Bronchial epithelial cell (primary cell): ENCODE measurements at regions not wholly inside any gene's neighbourhood (a gene's known extent, or its start where the extent isn't known, plus 50 kb on each side); places are given as distances from the start of the nearest gene placed in this dataset.
"Not testable (repeated sequence)": the region's sequence is repeated elsewhere in the genome, so short reads cannot be mapped to it uniquely, and the experiment has no call there.

Experiments used
- DNase-seq: peaks from one replicate; pipeline ENCODE4 v3.0.0-alpha.2; 2010; ENCODE audit warnings: low read depth
- FAIRE-seq: peaks from 2 replicates; lab custom pipeline; 2011; peaks lifted over from hg19 to GRCh38; lab: Jason Lieb, UNC
- H3K27me3 ChIP-seq: 2 replicates; pipeline ENCODE4 v1.5.1; 2011; ENCODE audit warnings: low read length; ENCODE audit not compliant: control insufficient read depth, insufficient read depth
- H3K36me3 ChIP-seq: 2 replicates; pipeline ENCODE4 v1.5.1; 2011; ENCODE audit warnings: low read length; ENCODE audit not compliant: control insufficient read depth, insufficient read depth
- H3K4me3 ChIP-seq: 2 replicates; pipeline ENCODE4 v1.5.1; 2011; ENCODE audit warnings: mild to moderate bottlenecking, low read depth, low read length, control low read depth
- CTCF ChIP-seq: IDR thresholded peaks from 2 replicates; pipeline ENCODE4 v1.5.1; 2011; ENCODE audit warnings: mild to moderate bottlenecking, moderate library complexity, low read length, control low read depth, inconsistent platforms; ENCODE audit not compliant: insufficient read depth, severe bottlenecking

GRCh38 chr20:47917549-47918070 lies 132.3 kb upstream of the SULF2 start:
- FAIRE-seq (no peak), DNase-seq (peak; percentile 47)
- TF ChIP-seq CTCF = no peak
- Histone ChIP-seq H3K36me3 (no peaks in the 10 kb centered on the region), H3K4me3 (no peak overlapping the region), H3K27me3 (no peaks in the 10 kb centered on the region)

GRCh38 chr20:47915495-47915894 lies 130.2 kb upstream of the SULF2 start:
- no peak for DNase-seq

GRCh38 chr20:47914792-47915191 lies 129.5 kb upstream of the SULF2 start:
- no peaks in the 10 kb centered on the region for H3K36me3 ChIP-seq
- FAIRE-seq = no peak
- TF ChIP-seq CTCF = no peak
- no peaks in the 10 kb centered on the region for H3K27me3 ChIP-seq
- no peak for DNase-seq
- no peak overlapping the region for H3K4me3 ChIP-seq

More at GRCh38 chr20:47915495-47915894, 130.2 kb upstream of the SULF2 start:
- FAIRE-seq = no peak
- H3K27me3 ChIP-seq = no peaks in the 10 kb centered on the region
- H3K4me3 ChIP-seq = no peak overlapping the region
- H3K36me3 ChIP-seq = no peaks in the 10 kb centered on the region
- TF ChIP-seq CTCF = no peak

GRCh38 chr20:47912786-47913501 lies 127.7 kb upstream of the SULF2 start:
- H3K36me3 ChIP-seq, DNase-seq, FAIRE-seq, H3K4me3 ChIP-seq, H3K27me3 ChIP-seq: not testable (repeated sequence)

GRCh38 chr20:47912165-47912564 lies 126.9 kb upstream of the SULF2 start:
- not testable (repeated sequence) for H3K4me3 ChIP-seq, FAIRE-seq, H3K36me3 ChIP-seq, DNase-seq, H3K27me3 ChIP-seq

GRCh38 chr20:47909696-47910369 lies 124.6 kb upstream of the SULF2 start:
- H3K27me3 ChIP-seq, H3K36me3 ChIP-seq, FAIRE-seq, H3K4me3 ChIP-seq: not testable (repeated sequence)
- DNase-seq = peak; percentile 23

- not testable (repeated sequence) for FAIRE-seq, H3K36me3 ChIP-seq, H3K27me3 ChIP-seq, H3K4me3 ChIP-seq
- DNase-seq = peak; percentile 64
Measured at GRCh38 chr20:47908361-47909035, 123.2 kb upstream of the SULF2 start.

- FAIRE-seq, H3K4me3 ChIP-seq, DNase-seq, H3K27me3 ChIP-seq, H3K36me3 ChIP-seq: not testable (repeated sequence)
Measured at GRCh38 chr20:47907951-47908350, 122.7 kb upstream of the SULF2 start.
